GM19240 (cell line): ENCODE measurements at regions not wholly inside any gene's neighbourhood (a gene's known extent, or its start where the extent isn't known, plus 50 kb on each side); places are given as distances from the start of the nearest gene placed in this dataset.
"Not testable (repeated sequence)": the region's sequence is repeated elsewhere in the genome, so short reads cannot be mapped to it uniquely, and the experiment has no call there.

Source experiments
- DNase-seq: peaks from one replicate; pipeline ENCODE4 v3.0.0; 2011; ENCODE audit warnings: low spot score; ENCODE audit not compliant: insufficient read length

- DNase-seq = no peak
Measured at GRCh38 chr13:74259641-74260040, 125.4 kb upstream of the KLF12 start.

GRCh38 chr13:74258961-74259360 lies 124.8 kb upstream of the KLF12 start:
- DNase-seq = no peak

GRCh38 chr13:74256969-74257368 lies 122.8 kb upstream of the KLF12 start:
- DNase-seq = no peak

- DNase-seq = no peak
Measured at GRCh38 chr13:74253161-74253560, 119.0 kb upstream of the KLF12 start.

GRCh38 chr13:74251778-74252519 lies 117.7 kb upstream of the KLF12 start:
- DNase-seq = no peak

- no peak for DNase-seq
Measured at GRCh38 chr13:74250738-74251190, 116.6 kb upstream of the KLF12 start.

- no peak for DNase-seq
Measured at GRCh38 chr13:74248477-74248876, 114.3 kb upstream of the KLF12 start.

GRCh38 chr13:74246487-74246886 lies 112.3 kb upstream of the KLF12 start:
- no peak for DNase-seq

GRCh38 chr13:74243637-74244526 lies 109.7 kb upstream of the KLF12 start:
- no peak for DNase-seq

- not testable (repeated sequence) for DNase-seq
Measured at GRCh38 chr13:74241343-74241742, 107.1 kb upstream of the KLF12 start.

- DNase-seq = no peak
Measured at GRCh38 chr13:74230984-74231501, 96.8 kb upstream of the KLF12 start.

- DNase-seq = no peak
Measured at GRCh38 chr13:74229242-74229641, 95.0 kb upstream of the KLF12 start.

- DNase-seq = no peak
Measured at GRCh38 chr13:74227476-74228158, 93.4 kb upstream of the KLF12 start.

GRCh38 chr13:74226791-74227475 lies 92.7 kb upstream of the KLF12 start:
- DNase-seq = no peak

GRCh38 chr13:74221752-74222151 lies 87.5 kb upstream of the KLF12 start:
- no peak for DNase-seq

GRCh38 chr13:74219566-74219965 lies 85.4 kb upstream of the KLF12 start:
- no peak for DNase-seq

GRCh38 chr13:74218291-74218690 lies 84.1 kb upstream of the KLF12 start:
- no peak for DNase-seq

GRCh38 chr13:74217811-74218210 lies 83.6 kb upstream of the KLF12 start:
- no peak for DNase-seq

GRCh38 chr13:74215420-74215819 lies 81.2 kb upstream of the KLF12 start:
- no peak for DNase-seq

GRCh38 chr13:74214321-74214720 lies 80.1 kb upstream of the KLF12 start:
- no peak for DNase-seq
